ACHN (cell line): ENCODE measurements at regions not wholly inside any gene's neighbourhood (a gene's known extent, or its start where the extent isn't known, plus 50 kb on each side); places are given as distances from the start of the nearest gene placed in this dataset.

Experiments
- DNase-seq: peaks from one replicate; pipeline ENCODE4 v3.0.0-alpha.2; 2015
- in situ Hi-C: cut with HindIII; loops from 2 replicates; pipeline ENCODE4 v1.10.0; 2017; ENCODE audit warnings: low sequenced_read_pairs, low pct_ligation_motif_present, low pct_unique_long_range_greater_than_20kb

DNA sequence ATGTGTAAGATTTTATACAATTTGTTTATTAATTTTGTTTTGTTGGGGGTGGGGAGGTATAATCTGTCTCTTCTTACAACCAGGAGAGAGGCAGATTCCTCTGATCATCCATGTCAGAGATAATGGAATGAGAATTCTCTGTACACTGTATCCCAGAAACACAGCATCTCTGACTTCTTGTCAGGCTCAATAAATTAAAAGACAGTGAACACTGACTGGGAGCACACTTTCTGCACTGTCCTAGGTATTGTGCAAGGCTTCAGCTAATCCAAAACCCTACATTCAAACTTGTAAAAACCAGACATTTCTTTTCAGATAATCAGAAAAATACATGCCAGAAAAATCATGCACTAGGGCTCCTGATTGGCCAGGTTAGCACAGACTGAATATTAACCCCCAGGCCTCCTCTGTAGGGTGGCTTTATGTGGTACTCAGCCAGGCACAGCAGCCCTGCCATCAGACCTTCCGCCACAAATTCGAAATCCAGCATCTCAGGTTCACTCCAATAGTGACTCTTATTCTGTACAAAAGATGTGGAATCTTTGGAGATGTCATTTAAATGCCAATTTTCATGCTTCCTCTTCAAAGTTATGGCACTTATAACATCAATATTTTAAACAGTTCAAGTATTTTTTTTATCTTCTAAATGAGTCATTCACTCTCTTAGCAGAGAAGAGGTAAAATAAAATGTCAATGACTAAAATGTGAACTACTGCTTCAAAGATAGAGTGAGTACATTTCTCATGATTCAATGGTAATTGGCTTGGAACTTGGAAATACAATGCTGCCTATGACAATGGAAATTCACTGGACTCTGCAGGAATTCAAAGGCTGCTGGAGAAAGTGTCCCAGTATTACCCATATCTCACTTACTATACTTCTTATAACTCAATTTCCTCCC lies 211.5 kb downstream of the KLF12 start:
- no peak for DNase-seq
- in situ Hi-C loops: no loop called here

DNA sequence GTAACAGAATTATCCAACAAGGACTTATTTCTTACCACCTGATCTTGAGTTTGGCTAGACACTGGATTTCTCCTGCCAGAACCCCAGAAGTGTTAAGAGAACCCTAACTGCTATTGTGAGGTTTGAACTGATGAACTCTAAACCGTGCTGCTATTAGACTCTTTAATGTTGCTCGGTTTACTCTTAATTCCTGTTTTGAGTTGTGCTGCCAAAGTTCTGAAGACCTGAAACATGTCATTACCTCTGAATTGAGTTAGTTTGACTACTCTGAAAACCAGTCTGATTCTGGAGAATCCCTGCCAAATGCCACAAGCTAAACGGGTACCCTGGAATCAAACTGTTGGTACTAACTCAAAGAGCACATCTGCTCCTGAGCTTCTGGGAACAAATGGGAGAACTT lies 215.5 kb downstream of the KLF12 start:
- in situ Hi-C loops: no loop called here

DNA sequence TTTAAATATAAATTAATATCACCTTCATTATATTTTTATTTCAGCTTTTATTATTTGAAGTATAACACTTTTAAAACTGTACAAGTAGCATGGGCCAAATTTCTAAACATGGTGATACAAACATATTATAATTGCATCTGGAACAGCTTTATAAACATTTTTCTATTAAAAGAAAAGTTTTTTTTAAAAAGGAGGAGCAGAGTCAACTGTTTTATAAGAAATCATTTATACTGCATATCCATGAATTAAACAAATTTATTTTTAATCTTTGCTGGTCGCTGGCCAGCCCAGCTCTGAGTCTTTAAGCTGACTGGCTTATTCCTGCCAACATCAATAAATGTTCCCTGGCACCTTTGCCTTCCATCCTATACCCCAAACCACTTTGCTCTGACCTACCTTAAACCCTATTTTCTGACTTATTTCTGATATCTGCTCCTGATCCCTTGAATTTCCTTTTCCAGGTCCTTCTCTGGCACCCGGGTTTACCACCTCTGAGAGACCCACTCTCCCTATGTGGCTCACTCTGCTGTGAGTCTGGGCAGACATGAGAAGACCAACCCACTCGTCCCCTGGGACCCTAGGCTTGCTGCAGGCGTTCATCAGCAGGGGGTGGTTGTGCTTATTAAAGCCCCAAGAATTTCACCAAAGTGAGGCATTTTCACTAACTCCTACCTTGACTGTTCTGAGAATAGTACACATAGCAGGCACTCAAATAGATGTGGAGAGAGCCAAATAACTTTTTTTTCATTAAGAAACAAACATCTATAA lies 220.3 kb downstream of the KLF12 start:
- in situ Hi-C loops: no loop called here
- DNase-seq: no peak

More for the DNA sequence above, 215.5 kb downstream of the KLF12 start:
- no peak for DNase-seq

DNA sequence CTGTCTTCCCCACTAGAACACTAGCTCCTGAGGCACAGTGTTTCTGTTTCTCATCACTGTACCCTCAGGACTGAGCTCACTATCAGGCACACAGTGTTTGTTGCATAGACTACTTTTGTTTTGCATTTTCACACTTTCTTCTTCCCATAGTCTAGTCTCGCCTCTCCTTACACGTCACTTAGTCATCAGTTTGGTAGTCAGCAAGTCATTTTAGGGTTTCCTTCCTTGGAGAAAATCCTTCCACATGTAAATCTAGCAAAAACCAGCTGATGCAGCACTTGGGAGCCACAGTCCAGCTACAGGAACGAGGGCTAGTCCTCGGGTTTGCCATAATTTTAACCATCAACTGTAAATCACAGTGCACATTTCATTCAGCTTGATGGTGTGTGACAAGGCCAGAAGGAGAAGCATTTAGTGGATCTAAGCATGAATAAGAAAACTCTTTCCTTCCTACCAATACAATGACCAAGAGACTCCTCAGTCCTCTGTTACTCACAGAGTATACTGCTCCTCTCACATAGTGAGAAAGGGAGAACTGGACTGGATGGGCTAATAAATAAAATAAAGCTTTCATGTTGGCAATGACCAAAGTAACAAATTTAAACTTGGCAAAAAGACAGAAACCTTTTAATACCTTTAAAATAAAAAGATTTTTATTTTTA lies 221.0 kb downstream of the KLF12 start:
- in situ Hi-C loops: no loop called here
- DNase-seq: no peak

DNA sequence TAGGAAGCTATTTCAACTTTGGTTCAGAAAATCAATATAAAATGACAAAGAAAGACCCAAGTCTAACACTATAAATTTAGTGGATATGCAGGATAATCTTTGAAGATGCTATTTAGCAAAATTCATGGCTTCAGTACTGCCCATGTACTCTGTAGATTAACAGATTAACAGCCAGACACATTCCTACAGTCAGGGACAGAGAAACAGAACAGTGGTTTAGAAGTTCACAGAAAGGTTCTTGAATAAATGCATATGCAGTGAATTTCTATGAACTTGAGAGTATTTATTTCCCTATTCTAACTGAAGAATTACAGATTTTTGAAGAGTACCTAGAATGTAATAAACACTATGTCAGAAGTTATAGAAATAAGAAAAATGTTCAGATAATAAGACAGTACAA lies 222.8 kb downstream of the KLF12 start:
- in situ Hi-C loops: no loop called here

DNA sequence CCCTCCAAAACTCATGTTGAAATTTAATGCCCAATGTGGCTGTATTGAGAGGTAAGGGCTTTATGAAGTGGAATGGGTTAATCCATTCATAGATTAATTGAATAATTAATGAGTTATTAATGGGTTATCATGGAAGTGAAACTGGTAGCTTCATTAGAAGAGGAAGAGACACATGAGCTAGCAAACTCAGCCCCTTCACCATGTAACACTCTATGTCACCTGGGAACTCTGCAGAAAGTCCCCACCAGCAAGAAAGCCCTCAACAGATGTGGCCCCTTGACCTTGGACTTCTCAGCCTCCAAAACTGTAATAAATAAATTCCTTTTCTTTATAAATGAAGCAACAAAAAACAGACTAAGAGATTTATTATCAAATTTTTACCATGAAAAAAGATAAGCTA lies 223.5 kb downstream of the KLF12 start:
- DNase-seq: no peak
- in situ Hi-C loops: no loop called here

More for the DNA sequence above, 222.8 kb downstream of the KLF12 start:
- DNase-seq: no peak

DNA sequence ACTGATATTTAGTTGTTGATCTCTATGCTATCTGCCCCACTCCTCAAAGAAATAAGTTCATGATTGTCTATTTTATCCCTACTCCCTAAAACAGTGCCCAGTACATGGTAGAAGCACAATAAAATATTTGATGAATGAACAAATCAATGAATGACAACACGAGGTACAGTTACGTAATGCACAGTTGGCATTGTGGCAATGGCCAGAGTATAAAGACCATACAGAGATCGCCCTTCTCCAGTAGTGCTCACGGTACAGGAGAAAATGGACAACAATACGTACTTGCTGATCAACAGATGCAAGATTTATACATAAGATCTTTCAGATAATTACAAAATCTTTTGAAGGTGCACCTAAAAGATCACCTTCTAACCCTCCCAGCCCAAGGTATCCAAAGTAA lies 225.4 kb downstream of the KLF12 start:
- in situ Hi-C loops: no loop called here
- DNase-seq: no peak

DNA sequence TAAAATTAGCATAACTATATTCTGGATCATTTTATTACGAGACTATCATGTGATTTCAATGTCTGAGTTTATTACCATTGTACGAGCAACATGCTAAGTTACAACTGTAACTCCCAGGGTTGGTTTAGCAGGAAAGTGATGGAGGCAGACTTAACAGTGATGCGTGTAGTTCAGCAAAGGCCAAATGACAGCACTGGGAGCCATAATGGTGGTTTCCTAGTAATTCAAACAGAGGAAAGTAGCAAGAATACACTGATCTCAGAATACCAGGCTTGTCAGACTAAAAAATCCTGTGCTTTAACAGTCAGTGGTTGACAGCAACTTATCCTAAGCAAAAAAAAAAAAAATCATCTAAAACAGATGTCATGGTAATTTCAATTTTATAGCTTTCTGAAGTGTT lies 229.6 kb downstream of the KLF12 start:
- DNase-seq: no peak
- in situ Hi-C loops: no loop called here

DNA sequence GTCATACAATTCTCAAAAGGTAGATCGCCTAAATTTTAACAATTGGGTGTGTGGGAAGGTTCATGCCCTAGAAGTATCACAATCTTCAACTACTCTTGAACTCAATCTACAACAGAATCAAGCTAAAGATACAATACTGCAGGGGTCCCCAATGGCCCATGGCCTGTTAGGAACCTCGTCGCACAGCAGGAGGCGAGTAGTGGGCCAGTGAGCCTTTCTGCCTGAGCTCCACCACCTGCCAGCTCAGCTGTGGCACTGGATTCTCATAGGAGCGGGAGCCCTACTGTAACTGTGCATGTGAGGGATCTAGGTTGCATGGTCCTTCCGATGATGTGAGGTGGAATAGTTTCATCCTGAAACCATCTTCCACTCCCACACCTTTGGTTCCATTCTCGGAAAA lies 230.6 kb downstream of the KLF12 start:
- DNase-seq: no peak
- in situ Hi-C loops: no loop called here

DNA sequence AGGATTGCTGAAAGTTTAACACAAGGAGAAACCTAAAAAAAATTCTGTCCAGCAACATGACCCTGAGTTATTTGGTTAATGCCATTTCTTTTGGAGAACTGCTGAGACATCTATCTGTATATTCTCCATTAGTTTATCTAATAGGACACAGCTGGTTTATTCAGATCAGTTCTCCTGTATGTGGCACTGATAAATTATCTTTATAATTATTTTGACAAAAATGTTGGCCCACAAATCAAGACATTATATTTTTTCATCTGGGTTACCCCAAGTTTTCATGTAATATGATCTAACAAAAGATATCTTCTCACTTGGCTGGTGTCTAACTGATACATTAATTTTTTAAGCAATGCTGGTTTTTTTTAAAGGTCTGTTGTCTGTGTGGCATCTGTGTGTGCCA lies 231.4 kb downstream of the KLF12 start:
- DNase-seq: no peak
- in situ Hi-C loops: no loop called here

DNA sequence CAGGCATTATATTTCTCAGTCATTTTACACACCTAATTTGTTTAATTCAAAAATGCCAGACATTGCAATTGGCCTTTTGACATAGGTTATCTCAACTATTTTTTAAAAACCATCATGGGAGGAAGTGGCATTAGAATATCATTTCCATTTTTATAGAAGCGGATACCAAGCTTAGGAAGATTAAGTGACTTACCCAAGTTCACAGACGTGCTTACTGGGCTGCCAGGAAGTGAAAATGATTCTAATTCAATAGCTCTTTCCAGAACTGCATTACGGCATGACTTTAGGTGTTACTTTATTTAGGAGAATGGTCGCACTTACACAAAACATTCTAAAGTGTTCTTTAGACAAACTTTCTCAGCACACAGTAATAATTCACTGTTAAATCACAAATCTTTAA lies 231.9 kb downstream of the KLF12 start:
- DNase-seq: no peak
- in situ Hi-C loops: no loop called here

DNA sequence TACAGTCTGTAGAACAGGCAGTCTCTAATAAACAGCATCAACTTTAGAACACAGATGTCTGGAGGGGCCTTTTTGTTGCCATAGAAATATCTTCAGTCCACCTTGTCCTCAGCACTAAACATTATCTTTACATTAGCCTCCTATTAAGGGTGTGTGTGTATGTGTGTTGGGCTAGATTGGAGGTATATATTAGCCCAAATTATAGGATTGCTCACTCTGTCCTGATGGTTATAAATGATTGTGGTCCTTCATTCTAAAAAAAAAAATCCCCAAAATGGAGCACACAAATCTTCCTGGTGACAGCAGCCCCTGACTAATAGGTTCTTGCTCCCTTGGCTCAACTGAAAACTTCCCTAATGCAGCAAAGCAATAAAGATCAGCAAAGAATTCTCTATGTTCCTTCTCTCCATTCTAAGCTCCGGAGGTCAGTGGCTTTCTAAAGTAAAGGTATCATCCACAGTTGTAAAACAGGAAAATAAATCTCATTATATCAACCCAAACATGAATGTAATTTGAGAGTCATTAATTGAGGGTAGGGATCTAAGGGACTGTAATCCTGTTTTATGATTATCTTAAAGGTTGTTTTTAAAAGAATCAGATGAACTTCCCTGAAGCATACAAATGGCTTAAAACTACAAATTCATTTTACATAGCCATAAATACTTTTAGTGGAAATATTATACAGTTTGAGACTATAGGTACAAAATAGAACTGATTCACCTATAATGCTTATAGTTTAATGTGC lies 232.7 kb downstream of the KLF12 start:
- DNase-seq: no peak
- in situ Hi-C loops: no loop called here

DNA sequence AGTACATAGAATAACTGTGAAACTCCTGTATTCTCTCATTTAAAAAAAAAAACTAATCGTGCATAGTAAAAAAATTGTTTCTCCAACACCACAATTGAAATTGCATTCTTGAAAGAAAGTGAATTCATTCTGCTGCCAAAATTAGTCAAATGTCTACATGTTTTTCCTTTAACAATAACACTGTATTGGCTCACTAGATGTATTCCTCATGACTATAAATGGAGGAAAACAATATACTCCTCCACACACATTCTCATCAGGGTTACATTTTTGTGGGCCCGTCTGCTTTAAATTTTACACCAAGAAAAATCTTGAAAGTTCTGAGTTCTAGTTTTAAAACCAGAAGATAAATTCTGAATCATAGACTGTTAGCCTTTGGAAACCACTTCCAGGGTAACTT lies 233.6 kb downstream of the KLF12 start:
- in situ Hi-C loops: no loop called here
- no peak for DNase-seq

DNA sequence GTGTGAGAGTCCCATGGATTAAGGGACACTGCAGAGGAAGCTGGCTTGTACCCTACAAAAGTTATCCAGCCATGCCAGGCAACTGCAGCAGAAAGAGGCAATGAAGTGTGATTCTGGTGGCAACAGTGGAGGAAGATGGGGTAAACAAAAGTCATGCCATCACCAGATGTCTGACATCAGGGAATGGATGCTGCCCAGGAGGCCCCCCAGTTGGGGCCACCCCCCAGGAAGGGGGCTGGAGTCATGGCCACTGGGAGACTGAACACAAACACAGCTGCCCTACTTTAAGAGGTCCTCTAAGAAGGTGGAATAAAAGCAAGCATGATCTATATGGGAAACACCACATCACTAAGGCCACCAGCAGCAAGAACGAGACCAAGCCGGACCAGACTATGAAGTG lies 235.3 kb downstream of the KLF12 start:
- in situ Hi-C loops: no loop called here
- DNase-seq: no peak

DNA sequence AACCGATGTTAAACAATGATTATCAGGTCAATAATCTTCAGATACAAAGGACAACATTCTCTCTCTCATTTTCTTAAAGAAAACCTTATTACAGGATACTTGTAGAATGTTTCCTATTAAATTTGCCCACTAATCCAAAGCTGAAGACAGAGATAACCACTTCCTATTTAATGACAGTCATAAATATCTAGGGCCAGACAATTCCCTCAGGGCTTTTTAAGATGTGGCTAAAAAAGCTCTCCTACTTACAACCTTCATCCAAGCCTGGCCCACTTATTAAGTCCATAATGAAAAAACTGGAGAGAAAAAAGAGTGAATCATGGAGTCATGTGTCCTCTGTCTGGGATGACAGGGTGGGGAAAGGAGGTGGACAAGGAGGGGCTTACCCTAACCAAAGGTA lies 235.9 kb downstream of the KLF12 start:
- no peak for DNase-seq
- in situ Hi-C loops: no loop called here

DNA sequence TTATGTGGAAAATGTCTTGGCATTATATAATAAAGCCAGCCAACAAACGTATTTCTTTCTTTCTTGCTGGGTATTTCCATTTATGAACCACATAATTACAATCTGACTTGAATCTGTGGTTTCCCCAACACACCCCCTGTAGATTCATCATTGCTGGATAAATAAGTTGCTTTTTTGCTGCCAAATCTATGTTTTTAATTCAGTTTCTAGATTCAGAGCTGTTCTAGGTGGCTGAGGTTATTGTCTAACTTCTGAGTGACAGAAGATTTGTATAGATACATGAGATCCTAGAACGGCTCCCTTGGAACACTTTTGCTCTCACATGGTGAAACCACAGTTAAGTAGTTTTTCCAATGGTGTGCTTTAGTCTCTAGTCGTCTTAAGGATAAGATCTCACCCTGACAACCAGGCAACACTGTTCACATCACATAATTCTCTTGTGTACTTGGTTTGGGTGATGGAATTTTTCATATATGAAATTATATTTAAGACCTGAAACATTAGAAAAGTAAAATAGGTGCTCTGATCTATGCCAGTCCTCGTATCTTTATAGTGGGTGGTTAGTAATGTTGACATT lies 239.1 kb downstream of the KLF12 start:
- no peak for DNase-seq
- in situ Hi-C loops: no loop called here

DNA sequence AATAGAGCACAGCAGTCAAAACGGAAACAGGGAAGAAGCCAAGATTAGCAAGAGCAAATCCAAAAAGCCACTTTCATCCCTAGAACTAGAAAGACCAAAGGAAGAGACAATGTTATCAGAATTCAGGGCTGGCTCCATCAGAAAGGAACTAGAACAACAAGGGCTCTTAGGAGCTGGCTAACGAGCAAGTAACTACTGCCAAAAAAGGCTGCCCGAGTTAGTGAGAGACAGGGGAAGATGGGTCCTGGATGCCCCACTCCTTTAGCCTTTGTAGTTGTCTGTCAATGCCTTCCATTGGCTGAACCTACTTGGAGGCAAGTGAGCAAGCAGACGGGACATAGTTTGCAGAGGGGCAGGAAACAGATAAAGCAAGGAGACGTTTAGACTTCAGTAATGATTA lies 240.4 kb downstream of the KLF12 start:
- no peak for DNase-seq
- in situ Hi-C loops: no loop called here

DNA sequence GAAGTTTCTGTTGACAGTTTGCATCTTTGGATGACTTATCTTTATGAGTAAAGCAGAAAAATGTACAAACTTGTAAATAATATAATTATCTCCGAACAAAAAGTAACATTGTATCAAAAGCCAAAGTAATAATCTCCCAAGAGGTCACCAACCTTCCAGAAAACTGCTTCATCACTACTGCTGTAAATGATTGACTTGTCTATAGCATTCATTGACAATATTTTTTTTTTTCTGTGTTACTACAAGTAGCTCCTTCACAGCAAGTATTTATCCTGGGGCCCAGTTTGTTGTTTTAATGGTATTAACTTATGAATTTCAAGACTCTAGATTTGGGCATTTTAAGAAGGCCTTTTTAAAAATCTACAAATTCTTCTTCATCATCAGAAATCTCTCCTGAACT lies 242.4 kb downstream of the KLF12 start:
- peak; percentile 25 for DNase-seq
- in situ Hi-C loops: no loop called here
